MM.1S (cell line): ENCODE measurements at regions not wholly inside any gene's neighbourhood (a gene's known extent, or its start where the extent isn't known, plus 50 kb on each side); places are given as distances from the start of the nearest gene placed in this dataset.

Source experiments
- EZH2phosphoT487 ChIP-seq: fragments of 300-600 bp; sonication (generic); IDR thresholded peaks from 2 replicates; pipeline ENCODE4 v1.6.1; 2018; ENCODE audit warnings: antibody characterized with exemption, low read length
- TF ChIP-seq, protein P1 (sequence below): fragments of 300-600 bp; sonication (generic); IDR thresholded peaks from 2 replicates; pipeline ENCODE4 v1.5.1; 2016; ENCODE audit warnings: antibody characterized with exemption, low read length, mixed read lengths

- TF ChIP-seq, protein P1, sequence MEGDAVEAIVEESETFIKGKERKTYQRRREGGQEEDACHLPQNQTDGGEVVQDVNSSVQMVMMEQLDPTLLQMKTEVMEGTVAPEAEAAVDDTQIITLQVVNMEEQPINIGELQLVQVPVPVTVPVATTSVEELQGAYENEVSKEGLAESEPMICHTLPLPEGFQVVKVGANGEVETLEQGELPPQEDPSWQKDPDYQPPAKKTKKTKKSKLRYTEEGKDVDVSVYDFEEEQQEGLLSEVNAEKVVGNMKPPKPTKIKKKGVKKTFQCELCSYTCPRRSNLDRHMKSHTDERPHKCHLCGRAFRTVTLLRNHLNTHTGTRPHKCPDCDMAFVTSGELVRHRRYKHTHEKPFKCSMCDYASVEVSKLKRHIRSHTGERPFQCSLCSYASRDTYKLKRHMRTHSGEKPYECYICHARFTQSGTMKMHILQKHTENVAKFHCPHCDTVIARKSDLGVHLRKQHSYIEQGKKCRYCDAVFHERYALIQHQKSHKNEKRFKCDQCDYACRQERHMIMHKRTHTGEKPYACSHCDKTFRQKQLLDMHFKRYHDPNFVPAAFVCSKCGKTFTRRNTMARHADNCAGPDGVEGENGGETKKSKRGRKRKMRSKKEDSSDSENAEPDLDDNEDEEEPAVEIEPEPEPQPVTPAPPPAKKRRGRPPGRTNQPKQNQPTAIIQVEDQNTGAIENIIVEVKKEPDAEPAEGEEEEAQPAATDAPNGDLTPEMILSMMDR: no peak
- TF ChIP-seq EZH2phosphoT487: no peak
Observed at GRCh38 chr14:71607056-71607455, 325.2 kb upstream of the RGS6 start.
